ENCODE measurements at regions not wholly inside any gene's neighbourhood (a gene's known extent, or its start where the extent isn't known, plus 50 kb on each side); places are given as distances from the start of the nearest gene placed in this dataset.

DNA sequence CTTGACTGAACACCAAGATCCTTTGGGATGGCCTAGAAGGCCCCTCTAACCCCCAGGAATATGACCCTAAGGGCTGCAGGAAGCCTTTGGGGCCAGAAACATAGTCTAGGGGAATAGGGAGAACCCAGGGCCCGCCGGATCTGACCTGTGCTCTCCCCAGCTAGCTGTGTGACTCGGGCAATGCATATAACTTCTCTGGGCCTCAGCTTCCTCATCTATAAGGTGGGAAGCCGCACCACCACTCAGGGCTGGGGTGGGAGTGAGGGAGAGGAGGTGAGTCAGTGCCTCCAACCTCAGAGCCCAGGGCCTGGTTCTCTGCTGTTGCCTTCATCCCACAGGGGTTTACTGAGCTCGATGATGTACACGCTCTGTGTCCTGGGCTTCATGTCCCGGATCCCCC, 434.4 kb downstream of the PTPRU start:
- no peaks in the 10 kb centered on the region for H3K9me3 ChIP-seq (ENCODE audit: control insufficient read depth in 2 of 2, low read length in 2 of 2)

DNA sequence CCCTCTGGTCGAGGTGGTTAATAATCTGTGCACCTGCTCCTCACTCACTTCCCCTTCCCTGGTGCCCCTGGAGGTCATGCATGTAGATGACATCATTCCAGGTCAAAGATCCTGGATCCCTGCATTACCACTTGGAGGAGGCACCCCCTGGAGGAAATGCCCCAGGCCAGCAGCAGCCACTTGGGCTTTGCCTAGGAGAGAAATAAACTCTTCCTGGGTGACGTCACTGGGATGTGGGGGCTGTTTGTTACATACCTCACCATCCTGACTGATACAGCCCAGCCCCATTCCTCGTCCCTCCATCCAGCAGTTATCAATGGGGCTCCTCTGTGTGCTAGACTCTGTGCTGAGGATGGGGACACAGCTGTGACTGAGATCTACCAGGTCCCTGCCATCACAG, 433.6 kb downstream of the PTPRU start:
- H3K9ac ChIP-seq (ENCODE audit: low read depth in 1 of 2, low read length in 2 of 2): no peak overlapping the region
- H3K9me3 ChIP-seq (ENCODE audit: control insufficient read depth in 2 of 2, low read length in 2 of 2): no peaks in the 10 kb centered on the region
- peaks cover 0 to 8% of the 10 kb centered on the region in 2 donors for H3K27me3 ChIP-seq (ENCODE audit: control insufficient read depth in 2 of 2, insufficient read depth in 2 of 2, low read length in 2 of 2)
- no peak overlapping the region for H3K4me3 ChIP-seq (ENCODE audit: low read length in 2 of 2)
- H3K4me1 ChIP-seq (ENCODE audit: control insufficient read depth in 2 of 2, insufficient read depth in 2 of 2, low read length in 2 of 2): no peaks in the 10 kb centered on the region
- no peak overlapping the region for H3K27ac ChIP-seq (ENCODE audit: low read depth in 2 of 2, low read length in 2 of 2)
- H3K36me3 ChIP-seq (ENCODE audit: control insufficient read depth in 2 of 2, insufficient read depth in 2 of 2, low read length in 2 of 2): no peaks in the 10 kb centered on the region

More for the DNA sequence above, 434.4 kb downstream of the PTPRU start:
- H3K27me3 ChIP-seq (ENCODE audit: control insufficient read depth in 2 of 2, insufficient read depth in 2 of 2, low read length in 2 of 2): peaks cover 0 to 3% of the 10 kb centered on the region in 2 donors
- no peaks in the 10 kb centered on the region for H3K4me1 ChIP-seq (ENCODE audit: control insufficient read depth in 2 of 2, insufficient read depth in 2 of 2, low read length in 2 of 2)
- no peaks in the 10 kb centered on the region for H3K36me3 ChIP-seq (ENCODE audit: control insufficient read depth in 2 of 2, insufficient read depth in 2 of 2, low read length in 2 of 2)
- H3K9ac ChIP-seq (ENCODE audit: low read depth in 1 of 2, low read length in 2 of 2): no peak overlapping the region
- no peak overlapping the region for H3K4me3 ChIP-seq (ENCODE audit: low read length in 2 of 2)
- H3K27ac ChIP-seq (ENCODE audit: low read depth in 2 of 2, low read length in 2 of 2): no peak overlapping the region

DNA sequence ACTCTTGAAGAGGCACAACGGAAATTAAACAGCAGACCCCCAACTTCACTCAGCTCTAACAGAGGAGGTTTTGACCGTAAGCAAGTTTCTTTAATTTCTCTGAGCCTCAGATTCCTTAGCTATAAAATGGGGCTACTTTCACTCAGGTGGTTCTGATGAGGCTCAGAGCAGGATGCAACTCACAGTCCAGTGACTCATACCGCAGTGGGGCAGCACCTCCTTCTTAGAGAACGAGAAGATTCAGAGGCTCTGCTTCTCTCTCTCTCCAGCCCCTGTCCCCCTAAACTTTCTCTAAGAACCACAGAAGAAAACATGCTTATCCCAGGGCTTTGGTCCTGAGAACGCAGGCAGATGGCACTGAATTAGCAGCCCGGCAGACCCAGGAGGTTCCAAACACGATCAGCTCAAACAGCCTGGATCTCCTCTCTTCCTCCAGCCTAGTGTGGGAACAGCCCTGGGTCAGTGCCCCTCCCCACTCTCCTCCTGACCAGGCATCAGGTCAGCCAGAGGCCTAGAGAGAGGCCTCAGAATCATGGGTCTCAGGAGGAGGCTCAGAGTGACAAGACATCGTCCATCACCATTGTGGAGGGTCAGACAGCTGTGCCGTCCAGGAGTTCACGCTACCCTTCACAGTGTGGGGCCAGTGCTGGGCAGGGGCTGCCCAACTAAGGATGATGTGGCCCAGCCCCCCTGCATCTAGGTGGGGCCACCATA, 433.0 kb downstream of the PTPRU start:
- H3K36me3 ChIP-seq (ENCODE audit: control insufficient read depth in 2 of 2, insufficient read depth in 2 of 2, low read length in 2 of 2): no peaks in the 10 kb centered on the region
- no peak overlapping the region for H3K9ac ChIP-seq (ENCODE audit: low read depth in 1 of 2, low read length in 2 of 2)
- H3K9me3 ChIP-seq (ENCODE audit: control insufficient read depth in 2 of 2, low read length in 2 of 2): no peaks in the 10 kb centered on the region
- H3K4me3 ChIP-seq (ENCODE audit: low read length in 2 of 2): no peak overlapping the region
- H3K27me3 ChIP-seq (ENCODE audit: control insufficient read depth in 2 of 2, insufficient read depth in 2 of 2, low read length in 2 of 2): peaks cover 0 to 8% of the 10 kb centered on the region in 2 donors
- H3K27ac ChIP-seq (ENCODE audit: low read depth in 2 of 2, low read length in 2 of 2): no peak overlapping the region
- no peaks in the 10 kb centered on the region for H3K4me1 ChIP-seq (ENCODE audit: control insufficient read depth in 2 of 2, insufficient read depth in 2 of 2, low read length in 2 of 2)

DNA sequence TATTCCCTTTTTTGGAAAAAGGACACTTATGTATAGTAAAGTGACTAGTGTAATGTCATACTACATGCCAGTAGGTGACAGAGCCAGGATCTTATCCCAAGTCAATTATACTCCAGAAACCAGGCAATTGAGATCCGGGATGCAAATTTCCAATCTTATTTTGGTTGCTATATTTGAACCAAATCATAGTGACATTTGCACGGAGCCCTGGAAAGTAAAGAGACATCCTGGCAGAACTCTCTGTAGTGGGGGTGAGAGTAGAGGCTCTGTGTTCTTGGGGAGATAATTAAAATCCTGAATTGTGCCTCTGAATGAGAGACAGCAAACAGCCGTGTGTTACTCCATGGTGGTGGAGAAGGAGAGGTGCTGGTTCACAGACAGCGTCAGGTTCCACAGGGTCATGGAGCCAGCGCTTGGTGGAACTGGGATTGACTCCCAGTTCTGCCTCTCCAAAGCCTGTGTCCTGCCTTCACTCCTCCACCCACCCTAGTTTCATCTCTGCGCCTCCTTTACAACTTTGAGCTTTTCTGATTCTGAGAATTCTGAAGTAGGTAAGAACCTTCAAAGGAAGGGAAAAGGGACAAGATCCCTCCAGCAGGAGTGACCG, 432.3 kb downstream of the PTPRU start:
- Histone ChIP-seq H3K9me3 (ENCODE audit: control insufficient read depth in 2 of 2, low read length in 2 of 2) (no peaks in the 10 kb centered on the region), H3K9ac (ENCODE audit: low read depth in 1 of 2, low read length in 2 of 2) (no peak overlapping the region)

DNA sequence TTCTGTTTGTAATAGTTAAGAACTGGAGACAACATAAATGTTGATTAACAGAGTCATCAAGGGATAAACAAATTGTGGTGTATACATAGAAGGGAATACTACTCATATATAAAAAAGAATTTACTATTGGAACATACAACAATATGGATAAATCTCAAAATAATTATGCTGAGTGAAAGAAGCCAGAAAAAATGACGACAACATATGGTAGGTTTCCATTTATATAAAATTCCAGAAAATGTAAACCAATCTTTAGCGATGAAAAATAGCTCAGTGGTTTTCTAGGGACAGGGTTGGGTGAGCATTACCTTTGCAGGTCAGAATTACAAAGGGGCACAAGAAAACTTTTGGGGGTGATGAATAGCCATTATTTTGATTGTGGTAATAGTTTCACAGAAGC, 431.6 kb downstream of the PTPRU start:
- H3K9ac ChIP-seq (ENCODE audit: low read depth in 1 of 2, low read length in 2 of 2): no peak overlapping the region
- no peak overlapping the region for H3K27ac ChIP-seq (ENCODE audit: low read depth in 2 of 2, low read length in 2 of 2)
- H3K4me1 ChIP-seq (ENCODE audit: control insufficient read depth in 2 of 2, insufficient read depth in 2 of 2, low read length in 2 of 2): no peaks in the 10 kb centered on the region
- peaks cover 0 to 8% of the 10 kb centered on the region in 2 donors for H3K27me3 ChIP-seq (ENCODE audit: control insufficient read depth in 2 of 2, insufficient read depth in 2 of 2, low read length in 2 of 2)
- H3K4me3 ChIP-seq (ENCODE audit: low read length in 2 of 2): no peak overlapping the region
- H3K9me3 ChIP-seq (ENCODE audit: control insufficient read depth in 2 of 2, low read length in 2 of 2): no peaks in the 10 kb centered on the region
- no peaks in the 10 kb centered on the region for H3K36me3 ChIP-seq (ENCODE audit: control insufficient read depth in 2 of 2, insufficient read depth in 2 of 2, low read length in 2 of 2)

More for the DNA sequence above, 432.3 kb downstream of the PTPRU start:
- peaks cover 0 to 8% of the 10 kb centered on the region in 2 donors for H3K27me3 ChIP-seq (ENCODE audit: control insufficient read depth in 2 of 2, insufficient read depth in 2 of 2, low read length in 2 of 2)
- H3K27ac ChIP-seq (ENCODE audit: low read depth in 2 of 2, low read length in 2 of 2): no peak overlapping the region
- H3K4me3 ChIP-seq (ENCODE audit: low read length in 2 of 2): no peak overlapping the region
- no peaks in the 10 kb centered on the region for H3K4me1 ChIP-seq (ENCODE audit: control insufficient read depth in 2 of 2, insufficient read depth in 2 of 2, low read length in 2 of 2)
- no peaks in the 10 kb centered on the region for H3K36me3 ChIP-seq (ENCODE audit: control insufficient read depth in 2 of 2, insufficient read depth in 2 of 2, low read length in 2 of 2)

DNA sequence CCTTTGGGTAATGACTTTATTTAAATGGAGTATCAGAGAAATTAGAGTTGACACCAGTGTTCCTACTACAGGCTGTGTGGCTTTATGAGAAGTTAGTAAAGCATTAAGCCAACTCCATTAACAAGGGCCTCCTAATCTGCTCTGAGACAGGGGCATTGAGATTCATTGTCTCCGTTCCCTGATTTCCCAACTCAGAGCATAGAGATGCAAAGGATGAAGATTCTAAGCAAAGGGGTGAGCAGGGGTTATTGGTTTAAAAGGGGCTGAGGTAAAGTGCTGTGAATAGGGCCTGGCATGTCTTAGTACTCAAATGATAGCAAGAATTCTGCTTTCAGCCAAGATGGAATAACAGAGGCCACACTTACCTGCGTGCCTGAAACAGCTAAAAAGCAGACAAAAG, 428.4 kb downstream of the PTPRU start:
- Histone ChIP-seq H3K27ac (ENCODE audit: low read depth in 2 of 2, low read length in 2 of 2) (no peak overlapping the region), H3K27me3 (ENCODE audit: control insufficient read depth in 2 of 2, insufficient read depth in 2 of 2, low read length in 2 of 2) (peaks cover 0 to 5% of the 10 kb centered on the region in 2 donors), H3K4me1 (ENCODE audit: control insufficient read depth in 2 of 2, insufficient read depth in 2 of 2, low read length in 2 of 2) (no peaks in the 10 kb centered on the region), H3K4me3 (ENCODE audit: low read length in 2 of 2) (no peak overlapping the region), H3K9ac (ENCODE audit: low read depth in 1 of 2, low read length in 2 of 2) (no peak overlapping the region), H3K9me3 (ENCODE audit: control insufficient read depth in 2 of 2, low read length in 2 of 2) (no peaks in the 10 kb centered on the region), H3K36me3 (ENCODE audit: control insufficient read depth in 2 of 2, insufficient read depth in 2 of 2, low read length in 2 of 2) (no peaks in the 10 kb centered on the region)

DNA sequence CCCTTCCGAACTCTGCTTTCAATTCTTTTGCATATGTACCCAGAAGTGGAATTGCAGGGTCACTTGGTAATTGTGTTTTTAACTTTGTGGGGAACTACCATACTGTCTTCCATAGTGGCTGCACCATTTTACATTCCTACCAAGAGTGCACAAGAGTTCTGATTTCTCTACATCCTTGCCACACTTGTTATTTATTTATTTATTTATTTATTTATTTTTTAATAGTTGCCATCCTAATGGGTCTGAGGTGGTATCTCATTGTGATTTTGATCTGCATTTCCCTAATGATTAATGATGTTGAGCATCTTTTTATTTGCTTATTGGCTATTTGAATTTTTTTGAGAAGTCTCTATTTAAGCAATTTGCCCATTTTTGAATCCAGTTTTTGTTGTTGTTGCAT, 422.4 kb downstream of the PTPRU start:
- no peak overlapping the region for H3K4me3 ChIP-seq (ENCODE audit: low read length in 2 of 2)
- H3K27ac ChIP-seq (ENCODE audit: low read depth in 2 of 2, low read length in 2 of 2): no peak overlapping the region
- H3K36me3 ChIP-seq (ENCODE audit: control insufficient read depth in 2 of 2, insufficient read depth in 2 of 2, low read length in 2 of 2): no peaks in the 10 kb centered on the region
- peaks cover 0 to 1% of the 10 kb centered on the region in 2 donors for H3K27me3 ChIP-seq (ENCODE audit: control insufficient read depth in 2 of 2, insufficient read depth in 2 of 2, low read length in 2 of 2)
- H3K9ac ChIP-seq (ENCODE audit: low read depth in 1 of 2, low read length in 2 of 2): no peak overlapping the region
- H3K4me1 ChIP-seq (ENCODE audit: control insufficient read depth in 2 of 2, insufficient read depth in 2 of 2, low read length in 2 of 2): no peaks in the 10 kb centered on the region
- H3K9me3 ChIP-seq (ENCODE audit: control insufficient read depth in 2 of 2, low read length in 2 of 2): no peaks in the 10 kb centered on the region

DNA sequence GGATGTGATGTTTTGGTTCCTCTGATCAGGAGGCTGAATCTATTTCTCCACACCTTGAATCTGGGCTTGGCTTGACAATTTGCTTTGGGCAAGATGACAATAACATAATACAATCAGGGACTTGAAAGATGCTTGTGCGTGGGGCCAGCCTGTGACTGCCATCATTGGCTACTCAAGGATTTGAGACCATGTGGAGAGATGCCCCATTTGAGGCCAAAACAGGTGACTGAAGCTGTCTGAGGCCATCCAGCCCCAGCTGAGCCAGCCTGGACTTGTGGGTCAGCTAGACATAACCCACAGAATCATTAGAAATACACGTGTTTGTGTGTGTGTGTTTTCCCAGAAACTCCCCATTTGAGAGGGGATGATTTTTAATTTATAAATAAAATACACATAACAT, 421.5 kb downstream of the PTPRU start:
- H3K4me3 ChIP-seq (ENCODE audit: low read length in 2 of 2): no peak overlapping the region
- no peak overlapping the region for H3K9ac ChIP-seq (ENCODE audit: low read depth in 1 of 2, low read length in 2 of 2)
- peaks cover 0 to 1% of the 10 kb centered on the region in 2 donors for H3K27me3 ChIP-seq (ENCODE audit: control insufficient read depth in 2 of 2, insufficient read depth in 2 of 2, low read length in 2 of 2)
- H3K4me1 ChIP-seq (ENCODE audit: control insufficient read depth in 2 of 2, insufficient read depth in 2 of 2, low read length in 2 of 2): no peaks in the 10 kb centered on the region
- no peak overlapping the region for H3K27ac ChIP-seq (ENCODE audit: low read depth in 2 of 2, low read length in 2 of 2)
- H3K9me3 ChIP-seq (ENCODE audit: control insufficient read depth in 2 of 2, low read length in 2 of 2): no peaks in the 10 kb centered on the region
- no peaks in the 10 kb centered on the region for H3K36me3 ChIP-seq (ENCODE audit: control insufficient read depth in 2 of 2, insufficient read depth in 2 of 2, low read length in 2 of 2)

DNA sequence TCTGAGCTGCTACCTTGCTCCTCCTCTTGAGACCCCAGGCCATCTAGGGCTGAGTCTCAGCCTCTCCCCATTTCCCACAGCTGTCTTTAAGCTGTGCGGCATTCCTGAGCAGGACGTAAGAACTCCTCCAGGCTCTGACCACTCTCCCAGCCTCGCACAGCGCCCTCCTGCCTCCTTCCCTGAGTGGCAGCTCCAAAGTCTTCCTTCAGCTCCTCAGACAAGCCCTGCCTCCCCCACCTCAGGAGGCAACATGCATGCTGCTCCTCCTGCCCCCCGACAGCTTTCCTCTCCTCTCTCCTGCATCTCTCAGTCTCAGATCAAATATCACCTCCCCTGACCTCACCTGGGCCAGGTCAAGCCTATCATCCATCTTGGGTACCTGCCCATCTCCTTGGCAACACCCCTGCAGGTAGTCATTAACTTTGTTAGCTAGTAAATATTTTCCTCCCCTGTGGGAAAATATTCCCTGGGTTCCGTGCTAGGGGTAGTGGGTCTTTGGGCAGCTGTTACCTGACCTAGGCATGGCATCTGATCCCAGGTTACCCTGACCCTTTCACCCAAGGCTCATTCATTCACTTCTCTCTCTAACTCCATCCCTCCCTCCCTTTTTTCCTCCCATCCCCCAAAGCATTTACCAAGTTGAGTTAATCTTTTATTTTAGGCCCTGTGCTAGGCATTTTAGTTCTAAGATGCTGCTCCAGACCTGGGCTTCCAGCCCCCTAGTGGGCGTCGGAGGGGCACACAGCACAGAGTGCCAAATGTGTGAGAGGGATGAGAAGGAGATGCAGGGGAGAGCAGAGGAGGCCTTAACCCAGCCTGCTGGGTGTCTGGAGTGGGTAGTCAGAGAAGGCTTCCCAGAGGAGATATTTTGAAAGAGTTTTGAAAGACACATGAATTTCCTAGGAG, 419.9 kb downstream of the PTPRU start:
- Histone ChIP-seq H3K36me3 (ENCODE audit: control insufficient read depth in 2 of 2, insufficient read depth in 2 of 2, low read length in 2 of 2) (no peaks in the 10 kb centered on the region), H3K27me3 (ENCODE audit: control insufficient read depth in 2 of 2, insufficient read depth in 2 of 2, low read length in 2 of 2) (peaks cover 0 to 1% of the 10 kb centered on the region in 2 donors), H3K4me3 (ENCODE audit: low read length in 2 of 2) (no peak overlapping the region), H3K27ac (ENCODE audit: low read depth in 2 of 2, low read length in 2 of 2) (no peak overlapping the region), H3K9ac (ENCODE audit: low read depth in 1 of 2, low read length in 2 of 2) (no peak overlapping the region), H3K4me1 (ENCODE audit: control insufficient read depth in 2 of 2, insufficient read depth in 2 of 2, low read length in 2 of 2) (no peaks in the 10 kb centered on the region), H3K9me3 (ENCODE audit: control insufficient read depth in 2 of 2, low read length in 2 of 2) (no peaks in the 10 kb centered on the region)

DNA sequence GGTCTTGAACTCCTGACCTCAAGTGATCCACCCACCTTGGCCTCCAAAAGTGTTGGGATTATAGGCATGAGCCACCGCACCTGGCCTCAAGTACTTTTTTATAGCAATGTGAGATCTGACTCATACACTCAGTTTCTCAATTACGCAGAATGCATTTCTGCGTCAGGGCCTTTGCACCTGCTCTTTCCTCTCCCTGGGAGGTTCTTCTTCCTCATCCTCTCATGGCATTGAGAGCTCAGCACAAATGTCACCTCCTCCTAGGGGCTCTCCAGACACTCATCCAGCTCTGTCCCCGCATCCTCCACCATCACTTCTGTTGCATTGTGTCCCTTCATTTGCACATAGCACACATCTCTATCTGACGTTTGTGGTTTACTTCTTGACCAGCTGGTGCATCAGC, 418.8 kb downstream of the PTPRU start:
- no peaks in the 10 kb centered on the region for H3K36me3 ChIP-seq (ENCODE audit: control insufficient read depth in 2 of 2, insufficient read depth in 2 of 2, low read length in 2 of 2)
- no peaks in the 10 kb centered on the region for H3K4me1 ChIP-seq (ENCODE audit: control insufficient read depth in 2 of 2, insufficient read depth in 2 of 2, low read length in 2 of 2)
- peaks cover 0 to 1% of the 10 kb centered on the region in 2 donors for H3K27me3 ChIP-seq (ENCODE audit: control insufficient read depth in 2 of 2, insufficient read depth in 2 of 2, low read length in 2 of 2)
- no peak overlapping the region for H3K27ac ChIP-seq (ENCODE audit: low read depth in 2 of 2, low read length in 2 of 2)
- H3K9me3 ChIP-seq (ENCODE audit: control insufficient read depth in 2 of 2, low read length in 2 of 2): no peaks in the 10 kb centered on the region
- H3K4me3 ChIP-seq (ENCODE audit: low read length in 2 of 2): no peak overlapping the region
- no peak overlapping the region for H3K9ac ChIP-seq (ENCODE audit: low read depth in 1 of 2, low read length in 2 of 2)

Data from mucosa of rectum (tissue), 2 donors.